NB4 (cell line): ENCODE measurements at regions not wholly inside any gene's neighbourhood (a gene's known extent, or its start where the extent isn't known, plus 50 kb on each side); places are given as distances from the start of the nearest gene placed in this dataset.

Experiments
- POLR2A ChIP-seq: IDR thresholded peaks from 2 replicates; pipeline ENCODE4 v1.6.1; 2011; ENCODE audit warnings: mild to moderate bottlenecking; ENCODE audit not compliant: insufficient read length; ENCODE audit errors: extremely low read depth
- TF ChIP-seq, protein P1 (sequence below): IDR thresholded peaks from one replicate; pipeline ENCODE4 v1.5.1; 2012; ENCODE audit warnings: low read depth, low read length

DNA sequence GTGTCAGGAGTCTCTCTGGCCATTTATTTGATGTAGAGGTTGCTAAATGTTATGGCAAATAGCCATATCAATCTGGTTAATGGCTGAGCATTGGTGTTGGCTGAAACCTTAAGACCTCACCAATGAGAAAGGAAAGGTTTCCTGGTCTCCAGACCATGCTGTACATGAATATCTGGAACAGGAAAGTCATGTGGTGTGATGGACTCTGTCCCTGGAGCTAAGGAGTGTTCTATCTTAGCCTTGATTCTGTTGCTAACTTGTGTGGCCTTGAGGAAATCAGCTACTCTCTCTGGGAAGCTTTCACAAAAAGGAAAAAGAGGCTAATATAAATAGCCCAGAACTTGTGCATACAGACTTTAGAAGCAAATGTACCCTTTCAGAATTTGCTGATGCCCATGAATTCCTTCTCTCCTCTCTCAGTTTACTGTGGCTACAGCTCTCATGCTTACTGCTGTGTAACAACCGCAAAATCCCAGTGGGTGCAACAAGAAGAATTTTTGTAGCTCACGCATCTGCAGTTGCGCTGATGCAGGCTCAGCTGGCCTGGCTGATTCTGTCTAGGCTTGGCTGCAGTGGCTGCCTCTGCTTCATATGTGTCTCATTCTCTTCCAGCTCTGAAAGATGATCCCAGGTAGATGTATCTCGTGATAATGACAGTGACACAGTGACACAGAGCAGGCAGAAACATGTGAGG, 287.5 kb downstream of the NPIPA8 start:
- TF ChIP-seq, protein P1, sequence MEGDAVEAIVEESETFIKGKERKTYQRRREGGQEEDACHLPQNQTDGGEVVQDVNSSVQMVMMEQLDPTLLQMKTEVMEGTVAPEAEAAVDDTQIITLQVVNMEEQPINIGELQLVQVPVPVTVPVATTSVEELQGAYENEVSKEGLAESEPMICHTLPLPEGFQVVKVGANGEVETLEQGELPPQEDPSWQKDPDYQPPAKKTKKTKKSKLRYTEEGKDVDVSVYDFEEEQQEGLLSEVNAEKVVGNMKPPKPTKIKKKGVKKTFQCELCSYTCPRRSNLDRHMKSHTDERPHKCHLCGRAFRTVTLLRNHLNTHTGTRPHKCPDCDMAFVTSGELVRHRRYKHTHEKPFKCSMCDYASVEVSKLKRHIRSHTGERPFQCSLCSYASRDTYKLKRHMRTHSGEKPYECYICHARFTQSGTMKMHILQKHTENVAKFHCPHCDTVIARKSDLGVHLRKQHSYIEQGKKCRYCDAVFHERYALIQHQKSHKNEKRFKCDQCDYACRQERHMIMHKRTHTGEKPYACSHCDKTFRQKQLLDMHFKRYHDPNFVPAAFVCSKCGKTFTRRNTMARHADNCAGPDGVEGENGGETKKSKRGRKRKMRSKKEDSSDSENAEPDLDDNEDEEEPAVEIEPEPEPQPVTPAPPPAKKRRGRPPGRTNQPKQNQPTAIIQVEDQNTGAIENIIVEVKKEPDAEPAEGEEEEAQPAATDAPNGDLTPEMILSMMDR = no peak
- TF ChIP-seq POLR2A = no peak
